Neural cell (in vitro differentiated cells): ENCODE measurements at regions not wholly inside any gene's neighbourhood (a gene's known extent, or its start where the extent isn't known, plus 50 kb on each side); places are given as distances from the start of the nearest gene placed in this dataset.

Source experiments
- H2AFZ ChIP-seq: fragments of 200-600, 300-800 bp; sonication (generic), shearing (Covaris generic); 2 replicates; pipeline ENCODE4 v1.6.0; 2014; ENCODE audit warnings: low read depth, mild to moderate bottlenecking, antibody characterized with exemption, low read length, moderate library complexity
- H3F3A ChIP-seq: fragments of 200-600 bp; shearing (Covaris generic); 2 replicates; pipeline ENCODE4 v1.6.1; 2016; ENCODE audit warnings: mild to moderate bottlenecking, moderate library complexity, mixed read lengths, antibody characterized with exemption, low read length; ENCODE audit not compliant: insufficient read depth, poor library complexity, severe bottlenecking
- H3K27ac ChIP-seq: fragments of 200-600, 300-800 bp; sonication (generic), shearing (Covaris generic); 2 replicates; pipeline ENCODE4 v1.5.1; 2014; ENCODE audit warnings: mild to moderate bottlenecking, low read length, moderate library complexity
- H3K27me3 ChIP-seq: fragments of 300-800, 200-600 bp; sonication (generic), shearing (Covaris generic); 2 replicates; pipeline ENCODE4 v1.6.0; 2014; ENCODE audit warnings: mild to moderate bottlenecking, low read depth, low read length, moderate library complexity; ENCODE audit not compliant: insufficient read depth
- H3K36me3 ChIP-seq: fragments of 300-800, 200-600 bp; sonication (generic), shearing (Covaris generic); 2 replicates; pipeline ENCODE4 v1.5.1; 2014; ENCODE audit warnings: mild to moderate bottlenecking, antibody characterized with exemption, low read length, moderate library complexity; ENCODE audit not compliant: insufficient read depth
- H3K4me2 ChIP-seq: fragments of 300-800, 200-600 bp; sonication (generic), shearing (Covaris generic); 2 replicates; pipeline ENCODE4 v1.6.0; 2014; ENCODE audit warnings: mild to moderate bottlenecking, low read length
- H3K4me3 ChIP-seq: fragments of 300-800, 200-600 bp; sonication (generic), shearing (Covaris generic); 2 replicates; pipeline ENCODE4 v1.5.1; 2014; ENCODE audit warnings: mild to moderate bottlenecking, low read length, moderate library complexity
- H3K79me2 ChIP-seq: fragments of 200-600 bp; shearing (Covaris generic); replicated peaks from 2 replicates; pipeline ENCODE4 v1.6.0; 2014; ENCODE audit warnings: mild to moderate bottlenecking, low read length, moderate library complexity; ENCODE audit not compliant: insufficient read depth
- H3K9ac ChIP-seq: fragments of 300-800, 200-600 bp; sonication (generic), shearing (Covaris generic); 2 replicates; pipeline ENCODE4 v1.6.1; 2016; ENCODE audit warnings: mild to moderate bottlenecking, low read length, mixed read lengths
- H3K9me2 ChIP-seq: fragments of 200-600 bp; shearing (Covaris generic); 2 replicates; pipeline ENCODE4 v1.6.1; 2016; ENCODE audit warnings: mild to moderate bottlenecking, low read length, mixed read lengths; ENCODE audit not compliant: insufficient read depth
- H3K9me3 ChIP-seq: fragments of 200-600, 300-800 bp; sonication (generic), shearing (Covaris generic); 2 replicates; pipeline ENCODE4 v1.6.1; 2016; ENCODE audit warnings: mild to moderate bottlenecking, mixed run types, low read length, moderate library complexity, mixed read lengths
- H4K20me1 ChIP-seq: fragments of 200-600 bp; shearing (Covaris generic); 2 replicates; pipeline ENCODE4 v1.6.1; 2016; ENCODE audit warnings: mild to moderate bottlenecking, mixed run types; ENCODE audit not compliant: insufficient read depth
- CTCF ChIP-seq: fragments of 450-650 bp; IDR thresholded peaks from 2 replicates; pipeline ENCODE4 v1.5.1; 2014; ENCODE audit warnings: antibody characterized with exemption, mild to moderate bottlenecking, moderate library complexity; ENCODE audit not compliant: poor library complexity, severe bottlenecking
- EP300 ChIP-seq: fragments of 450-650 bp; conservative IDR thresholded peaks from 2 replicates; pipeline ENCODE4 v1.6.1; 2014; ENCODE audit warnings: antibody characterized with exemption, mild to moderate bottlenecking, moderate library complexity; ENCODE audit not compliant: poor library complexity, severe bottlenecking
- EZH2 ChIP-seq: fragments of 200-600, 300-800 bp; shearing (Covaris generic), sonication (generic); IDR thresholded peaks from 2 replicates; pipeline ENCODE4 v1.6.1; 2014; ENCODE audit warnings: antibody characterized with exemption, low read length, borderline replicate concordance, mild to moderate bottlenecking; ENCODE audit not compliant: insufficient read depth, poor library complexity, severe bottlenecking
- MXI1 ChIP-seq: fragments of 450-650 bp; conservative IDR thresholded peaks from 2 replicates; pipeline ENCODE4 v1.6.1; 2014; ENCODE audit warnings: antibody characterized with exemption, mild to moderate bottlenecking; ENCODE audit not compliant: poor library complexity, severe bottlenecking
- POLR2AphosphoS5 ChIP-seq: IDR thresholded peaks from 2 replicates; pipeline ENCODE4 v1.6.1; 2012
- RAD21 ChIP-seq: fragments of 450-650 bp; conservative IDR thresholded peaks from 2 replicates; pipeline ENCODE4 v1.6.1; 2014; ENCODE audit warnings: antibody characterized with exemption, mild to moderate bottlenecking, moderate library complexity
- SMC3 ChIP-seq: fragments of 450-650 bp; conservative IDR thresholded peaks from 2 replicates; pipeline ENCODE4 v1.6.1; 2014; ENCODE audit warnings: antibody characterized with exemption, mild to moderate bottlenecking, moderate library complexity; ENCODE audit not compliant: poor library complexity
- TAF1 ChIP-seq: IDR thresholded peaks from 2 replicates; pipeline ENCODE4 v1.6.1; 2012; ENCODE audit warnings: low read depth
- TF ChIP-seq, protein P1 (sequence below): IDR thresholded peaks from 2 replicates; pipeline ENCODE4 v1.6.1; 2012; ENCODE audit warnings: borderline replicate concordance

DNA sequence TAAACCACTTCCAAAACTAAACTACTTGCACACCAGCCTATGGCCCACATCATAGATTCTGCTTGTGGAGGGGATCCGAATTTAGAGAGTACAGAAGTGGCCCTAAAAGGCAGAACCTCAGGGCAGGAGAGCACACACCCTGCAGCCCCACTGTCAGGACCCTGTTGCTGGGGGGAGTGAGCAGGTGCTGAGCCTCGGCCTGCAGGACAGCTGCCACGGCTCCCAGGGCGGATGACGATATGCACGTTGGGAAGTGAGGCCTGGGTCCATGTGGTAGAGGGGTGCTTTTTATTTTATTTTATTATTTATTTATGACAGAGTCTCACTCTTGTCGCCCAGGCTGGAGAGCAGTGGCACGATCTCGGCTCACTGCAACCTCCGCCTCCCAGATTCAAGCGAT, 73.5 kb downstream of the TNFAIP2 start:
- Histone ChIP-seq H3K27ac (no peak overlapping the region), H3F3A (no peaks in the 10 kb centered on the region), H3K27me3 (no peaks in the 10 kb centered on the region), H3K4me3 (no peak overlapping the region), H3K79me2 (no peaks in the 10 kb centered on the region), H3K36me3 (no peaks in the 10 kb centered on the region), H3K9me3 (no peaks in the 10 kb centered on the region), H3K9me2 (no peaks in the 10 kb centered on the region), H4K20me1 (no peaks in the 10 kb centered on the region), H3K9ac (no peak overlapping the region), H3K4me2 (no peak overlapping the region), H2AFZ (no peak overlapping the region)
- TF ChIP-seq POLR2AphosphoS5 (no peak), RAD21 (no peak), EP300 (no peak), EZH2 (no peak), TAF1 (no peak), CTCF (no peak), MXI1 (no peak), SMC3 (no peak)
- TF ChIP-seq, protein P1, sequence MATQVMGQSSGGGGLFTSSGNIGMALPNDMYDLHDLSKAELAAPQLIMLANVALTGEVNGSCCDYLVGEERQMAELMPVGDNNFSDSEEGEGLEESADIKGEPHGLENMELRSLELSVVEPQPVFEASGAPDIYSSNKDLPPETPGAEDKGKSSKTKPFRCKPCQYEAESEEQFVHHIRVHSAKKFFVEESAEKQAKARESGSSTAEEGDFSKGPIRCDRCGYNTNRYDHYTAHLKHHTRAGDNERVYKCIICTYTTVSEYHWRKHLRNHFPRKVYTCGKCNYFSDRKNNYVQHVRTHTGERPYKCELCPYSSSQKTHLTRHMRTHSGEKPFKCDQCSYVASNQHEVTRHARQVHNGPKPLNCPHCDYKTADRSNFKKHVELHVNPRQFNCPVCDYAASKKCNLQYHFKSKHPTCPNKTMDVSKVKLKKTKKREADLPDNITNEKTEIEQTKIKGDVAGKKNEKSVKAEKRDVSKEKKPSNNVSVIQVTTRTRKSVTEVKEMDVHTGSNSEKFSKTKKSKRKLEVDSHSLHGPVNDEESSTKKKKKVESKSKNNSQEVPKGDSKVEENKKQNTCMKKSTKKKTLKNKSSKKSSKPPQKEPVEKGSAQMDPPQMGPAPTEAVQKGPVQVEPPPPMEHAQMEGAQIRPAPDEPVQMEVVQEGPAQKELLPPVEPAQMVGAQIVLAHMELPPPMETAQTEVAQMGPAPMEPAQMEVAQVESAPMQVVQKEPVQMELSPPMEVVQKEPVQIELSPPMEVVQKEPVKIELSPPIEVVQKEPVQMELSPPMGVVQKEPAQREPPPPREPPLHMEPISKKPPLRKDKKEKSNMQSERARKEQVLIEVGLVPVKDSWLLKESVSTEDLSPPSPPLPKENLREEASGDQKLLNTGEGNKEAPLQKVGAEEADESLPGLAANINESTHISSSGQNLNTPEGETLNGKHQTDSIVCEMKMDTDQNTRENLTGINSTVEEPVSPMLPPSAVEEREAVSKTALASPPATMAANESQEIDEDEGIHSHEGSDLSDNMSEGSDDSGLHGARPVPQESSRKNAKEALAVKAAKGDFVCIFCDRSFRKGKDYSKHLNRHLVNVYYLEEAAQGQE = no peak

GRCh38 chr14:103198131-103199105, 75.2 kb downstream of the TNFAIP2 start:
- Histone ChIP-seq H3F3A (no peaks in the 10 kb centered on the region), H3K36me3 (no peaks in the 10 kb centered on the region), H3K9me3 (no peaks in the 10 kb centered on the region), H3K4me2 (no peak overlapping the region), H3K79me2 (no peaks in the 10 kb centered on the region), H3K9ac (no peak overlapping the region), H4K20me1 (no peaks in the 10 kb centered on the region), H3K27ac (no peak overlapping the region), H3K27me3 (no peaks in the 10 kb centered on the region), H3K4me3 (no peak overlapping the region), H2AFZ (no peak overlapping the region), H3K9me2 (no peaks in the 10 kb centered on the region)
- TF ChIP-seq RAD21 (no peak), TAF1 (no peak), SMC3 (no peak), CTCF (no peak), POLR2AphosphoS5 (no peak), MXI1 (no peak), EZH2 (no peak), EP300 (no peak)
- TF ChIP-seq, protein P1 = no peak
